ENCODE measurements at regions not wholly inside any gene's neighbourhood (a gene's known extent, or its start where the extent isn't known, plus 50 kb on each side); places are given as distances from the start of the nearest gene placed in this dataset.

- Histone ChIP-seq H3K9me3 (ENCODE audit: insufficient read depth, low read length) (no peaks in the 10 kb centered on the region), H3K4me3 (ENCODE audit: low read length) (no peak overlapping the region), H3K79me2 (ENCODE audit: low read length) (no peaks in the 10 kb centered on the region), H3K4me2 (ENCODE audit: low read length) (no peak overlapping the region), H3K27ac (ENCODE audit: low read length) (no peak overlapping the region), H3K27me3 (ENCODE audit: low read depth, low read length) (no peaks in the 10 kb centered on the region), H2AFZ (ENCODE audit: low read depth, low read length) (no peak overlapping the region), H3K36me3 (replicated peaks; ENCODE audit: low read depth, low read length) (no peaks in the 10 kb centered on the region), H3K9ac (ENCODE audit: low read length) (no peak overlapping the region), H4K20me1 (ENCODE audit: insufficient read depth, low read length) (no peaks in the 10 kb centered on the region), H3K4me1 (ENCODE audit: low read length) (no peaks in the 10 kb centered on the region)
- TF ChIP-seq CTCF (IDR thresholded peaks at IDR 0.05; ENCODE audit: low read depth, low read length) (no peak), EZH2phosphoT487 (IDR thresholded peaks at IDR 0.05; ENCODE audit: low read depth) (no peak)
Observed at GRCh38 chr2:151067658-151068369, 193.8 kb downstream of the RBM43 start.

DNA sequence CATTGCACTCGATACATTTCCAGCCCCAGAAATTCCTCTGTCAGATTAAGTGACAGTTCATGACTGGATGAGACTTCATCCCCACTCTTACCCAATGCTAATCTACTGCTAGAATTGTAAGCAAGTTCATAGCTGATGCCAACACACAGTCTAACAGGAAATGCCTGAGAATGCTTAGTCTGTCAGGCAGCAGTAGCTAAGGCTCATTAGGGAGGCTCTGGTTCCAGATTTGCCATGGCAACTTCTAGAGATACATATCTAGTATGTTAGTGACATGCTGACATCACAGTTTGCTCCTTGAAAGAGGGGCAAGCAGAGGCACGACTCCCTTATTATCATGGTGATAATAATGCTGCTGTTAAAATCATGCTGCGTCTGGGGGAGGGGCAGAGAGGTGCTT lies 198.4 kb downstream of the RBM43 start:
- H3K4me1 ChIP-seq (ENCODE audit: low read length): no peaks in the 10 kb centered on the region
- H3K27ac ChIP-seq (ENCODE audit: low read length): no peak overlapping the region
- no peaks in the 10 kb centered on the region for H3K27me3 ChIP-seq (ENCODE audit: low read depth, low read length)
- no peaks in the 10 kb centered on the region for H3K9me3 ChIP-seq (ENCODE audit: insufficient read depth, low read length)
- no peaks in the 10 kb centered on the region for H3K79me2 ChIP-seq (ENCODE audit: low read length)
- no peak overlapping the region for H2AFZ ChIP-seq (ENCODE audit: low read depth, low read length)
- TF ChIP-seq EZH2phosphoT487 (IDR thresholded peaks at IDR 0.05; ENCODE audit: low read depth) (no peak), CTCF (IDR thresholded peaks at IDR 0.05; ENCODE audit: low read depth, low read length) (no peak)
- H4K20me1 ChIP-seq (ENCODE audit: insufficient read depth, low read length): no peaks in the 10 kb centered on the region
- no peaks in the 10 kb centered on the region for H3K36me3 ChIP-seq (replicated peaks; ENCODE audit: low read depth, low read length)
- H3K4me3 ChIP-seq (ENCODE audit: low read length): no peak overlapping the region
- no peak overlapping the region for H3K9ac ChIP-seq (ENCODE audit: low read length)
- no peak overlapping the region for H3K4me2 ChIP-seq (ENCODE audit: low read length)

DNA sequence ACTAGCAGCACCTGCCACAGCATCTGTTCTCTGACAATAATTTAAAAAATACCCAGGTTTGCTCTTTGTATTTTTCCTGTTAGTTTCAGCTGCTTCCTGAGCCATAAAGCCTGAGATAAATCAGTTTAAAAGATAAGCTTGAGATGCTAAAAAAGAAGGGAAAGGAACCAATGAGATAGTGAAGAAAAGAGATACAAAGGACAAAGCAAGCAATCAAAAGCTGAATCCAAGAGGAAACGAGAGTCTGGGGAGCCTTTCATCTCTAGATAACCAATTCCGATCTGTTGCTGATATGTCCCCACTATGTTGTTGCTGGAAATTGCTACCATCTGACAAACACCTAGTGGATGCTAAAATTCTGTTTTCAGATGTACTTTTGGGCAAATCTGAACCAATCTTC lies 201.4 kb downstream of the RBM43 start:
- Histone ChIP-seq H3K27ac (ENCODE audit: low read length) (no peak overlapping the region), H2AFZ (ENCODE audit: low read depth, low read length) (no peak overlapping the region), H3K27me3 (ENCODE audit: low read depth, low read length) (no peaks in the 10 kb centered on the region), H3K4me1 (ENCODE audit: low read length) (no peaks in the 10 kb centered on the region), H3K36me3 (replicated peaks; ENCODE audit: low read depth, low read length) (no peaks in the 10 kb centered on the region), H4K20me1 (ENCODE audit: insufficient read depth, low read length) (no peaks in the 10 kb centered on the region), H3K4me3 (ENCODE audit: low read length) (no peak overlapping the region), H3K79me2 (ENCODE audit: low read length) (no peaks in the 10 kb centered on the region), H3K9ac (ENCODE audit: low read length) (no peak overlapping the region), H3K9me3 (ENCODE audit: insufficient read depth, low read length) (no peaks in the 10 kb centered on the region), H3K4me2 (ENCODE audit: low read length) (no peak overlapping the region)
- no peak for TF ChIP-seq EZH2phosphoT487 (IDR thresholded peaks at IDR 0.05; ENCODE audit: low read depth)
- no peak for TF ChIP-seq CTCF (IDR thresholded peaks at IDR 0.05; ENCODE audit: low read depth, low read length)

DNA sequence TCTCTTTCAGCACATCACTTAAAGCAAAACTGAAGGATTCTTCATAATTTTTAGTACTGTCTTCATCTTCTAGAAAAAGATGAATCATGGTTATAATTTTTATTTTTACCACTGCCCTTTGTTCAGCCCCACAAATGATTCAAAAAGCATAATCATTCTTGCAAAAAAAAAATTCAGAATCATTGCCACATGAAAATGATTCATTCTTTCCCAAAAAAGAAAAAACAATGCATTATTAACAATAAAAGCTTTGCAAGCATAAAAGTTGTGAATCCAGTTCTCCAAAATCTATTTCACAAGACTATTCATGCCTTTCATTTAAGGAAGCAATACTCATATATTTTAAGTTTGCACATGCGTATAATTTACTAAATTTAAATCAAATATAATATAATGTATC lies 204.8 kb downstream of the RBM43 start:
- no peak overlapping the region for H3K4me3 ChIP-seq (ENCODE audit: low read length)
- H3K9ac ChIP-seq (ENCODE audit: low read length): no peak overlapping the region
- H3K27ac ChIP-seq (ENCODE audit: low read length): no peak overlapping the region
- no peaks in the 10 kb centered on the region for H3K9me3 ChIP-seq (ENCODE audit: insufficient read depth, low read length)
- no peaks in the 10 kb centered on the region for H3K4me1 ChIP-seq (ENCODE audit: low read length)
- TF ChIP-seq CTCF (IDR thresholded peaks at IDR 0.05; ENCODE audit: low read depth, low read length): no peak
- no peak for TF ChIP-seq EZH2phosphoT487 (IDR thresholded peaks at IDR 0.05; ENCODE audit: low read depth)
- no peaks in the 10 kb centered on the region for H3K27me3 ChIP-seq (ENCODE audit: low read depth, low read length)
- no peak overlapping the region for H3K4me2 ChIP-seq (ENCODE audit: low read length)
- H4K20me1 ChIP-seq (ENCODE audit: insufficient read depth, low read length): no peaks in the 10 kb centered on the region
- no peaks in the 10 kb centered on the region for H3K36me3 ChIP-seq (replicated peaks; ENCODE audit: low read depth, low read length)
- H3K79me2 ChIP-seq (ENCODE audit: low read length): no peaks in the 10 kb centered on the region
- H2AFZ ChIP-seq (ENCODE audit: low read depth, low read length): no peak overlapping the region

Measured in OCI-LY3 (cell line).